Breast epithelium (tissue), 4 donors: ENCODE measurements at regions not wholly inside any gene's neighbourhood (a gene's known extent, or its start where the extent isn't known, plus 50 kb on each side); places are given as distances from the start of the nearest gene placed in this dataset.

ENCODE experiments used
- DNase-seq, 2 donors: peaks; one replicate each; pipeline ENCODE4 v3.0.0-alpha.2; 2019; ENCODE audit warnings: low spot score in 2 of 2
- H3K27ac ChIP-seq, 2 donors: fragments of 200-600 bp; sonication (generic) in 1 of 2; one replicate each; pipeline ENCODE4 v1.5.1; 2016 to 2019; ENCODE audit warnings: mild to moderate bottlenecking in 1 of 2
- H3K27me3 ChIP-seq, 2 donors: fragments of 200-600 bp; sonication (generic) in 1 of 2; one replicate each; pipeline versions ENCODE4 v1.5.1 to v1.6.0; 2017 to 2019; ENCODE audit warnings: control low read depth in 1 of 2, mild to moderate bottlenecking in 1 of 2
- H3K36me3 ChIP-seq: fragments of 200-600 bp; one replicate; pipeline ENCODE4 v1.5.1; 2019
- H3K4me1 ChIP-seq, 2 donors: fragments of 200-600 bp; sonication (generic); one replicate each; pipeline ENCODE4 v1.5.1; 2016 to 2019; ENCODE audit warnings: control low read depth in 1 of 2
- H3K4me3 ChIP-seq, 3 donors: fragments of 200-600 bp; sonication (generic); 1 replicate in 2 of 3; 2 replicates in 1 of 3; pipeline ENCODE4 v1.5.1; 2016 to 2019; ENCODE audit warnings: mild to moderate bottlenecking in 3 of 3, moderate library complexity in 2 of 3
- H3K9me3 ChIP-seq, 2 donors: fragments of 200-600 bp; sonication (generic) in 1 of 2; one replicate each; pipeline ENCODE4 v1.5.1; 2016 to 2019; ENCODE audit warnings: control low read depth in 1 of 2
- CTCF ChIP-seq, 3 donors: fragments of 450-650 bp; IDR thresholded peaks; one replicate each; pipeline ENCODE4 v1.5.1; 2016 to 2017; ENCODE audit warnings: antibody characterized with exemption in 3 of 3, mild to moderate bottlenecking in 3 of 3, moderate library complexity in 3 of 3
- POLR2A ChIP-seq: fragments of 450-650 bp; IDR thresholded peaks from one replicate; pipeline ENCODE4 v1.6.1; 2016; ENCODE audit warnings: antibody characterized with exemption, mild to moderate bottlenecking, moderate library complexity
- POLR2AphosphoS5 ChIP-seq, 3 donors: sonication (generic); formaldehyde crosslinking; IDR thresholded peaks; one replicate each; pipeline ENCODE4 v1.6.1; 2017; ENCODE audit warnings: antibody characterized with exemption in 3 of 3
- intact Hi-C: fragments of 100-400 bp; cut with DNase I; formaldehyde crosslinking; loops from one replicate; pipeline ENCODE4 v1.15.1; 2023; ENCODE audit warnings: low total_unique reads

DNA sequence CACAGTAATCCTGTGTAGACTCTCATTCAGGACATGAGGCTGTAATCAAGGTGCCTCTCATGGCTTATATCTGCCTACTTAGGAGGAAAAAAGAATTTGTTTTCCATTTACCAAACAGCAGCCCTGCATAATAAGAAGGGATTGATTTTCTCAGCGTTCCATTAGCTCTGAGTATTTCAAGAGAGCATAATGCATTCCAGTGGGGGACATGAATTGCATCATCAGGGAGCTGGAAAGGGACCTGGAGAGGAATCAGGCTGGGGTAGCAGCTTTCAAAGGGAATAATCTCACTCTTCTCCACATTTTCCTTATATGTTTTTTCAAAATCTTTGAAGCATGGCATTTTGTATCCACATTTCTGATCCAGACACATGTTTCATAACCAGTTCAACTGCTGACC is 150.6 kb upstream of the ANKRD28 start:
- Histone ChIP-seq H3K9me3 (no peaks in the 10 kb centered on the region), H3K27ac (no peak overlapping the region), H3K4me1 (no peaks in the 10 kb centered on the region), H3K4me3 (no peak overlapping the region), H3K27me3 (no peaks in the 10 kb centered on the region), H3K36me3 (no peaks in the 10 kb centered on the region)
- TF ChIP-seq CTCF (IDR thresholded peaks at IDR 0.05) (no peak), POLR2A (no peak), POLR2AphosphoS5 (IDR thresholded peaks at IDR 0.05) (no peak)
- intact Hi-C loops, result no loop called here
- no peak for DNase-seq

- no peak for DNase-seq
- H3K4me1 ChIP-seq, result no peaks in the 10 kb centered on the region
- intact Hi-C loops, result no loop called here
- no peak overlapping the region for H3K4me3 ChIP-seq
- H3K27me3 ChIP-seq, result no peaks in the 10 kb centered on the region
- H3K9me3 ChIP-seq, result no peaks in the 10 kb centered on the region
- H3K27ac ChIP-seq, result no peak overlapping the region
- H3K36me3 ChIP-seq, result no peaks in the 10 kb centered on the region
- no peak for TF ChIP-seq CTCF (IDR thresholded peaks at IDR 0.05)
These were observed 154.9 kb upstream of the ANKRD28 start for GRCh38 chr3:15952543-15953175.

- intact Hi-C loops, result no loop called here
These were observed 156.1 kb upstream of the ANKRD28 start for GRCh38 chr3:15953841-15954240.

GRCh38 chr3:15955968-15956367 is 158.2 kb upstream of the ANKRD28 start:
- Histone ChIP-seq H3K4me1 (no peaks in the 10 kb centered on the region), H3K27me3 (no peaks in the 10 kb centered on the region), H3K9me3 (no peaks in the 10 kb centered on the region), H3K27ac (no peak overlapping the region), H3K4me3 (no peak overlapping the region), H3K36me3 (no peaks in the 10 kb centered on the region)
- DNase-seq, result no peak
- TF ChIP-seq POLR2A (no peak), POLR2AphosphoS5 (IDR thresholded peaks at IDR 0.05) (no peak), CTCF (IDR thresholded peaks at IDR 0.05) (no peak)
- intact Hi-C loops, result no loop called here

More at GRCh38 chr3:15953841-15954240, 156.1 kb upstream of the ANKRD28 start:
- Histone ChIP-seq H3K4me3 (no peak overlapping the region), H3K36me3 (no peaks in the 10 kb centered on the region), H3K4me1 (no peaks in the 10 kb centered on the region), H3K27me3 (no peaks in the 10 kb centered on the region), H3K9me3 (no peaks in the 10 kb centered on the region), H3K27ac (no peak overlapping the region)
- no peak for DNase-seq
- TF ChIP-seq POLR2A, result no peak
- no peak for TF ChIP-seq CTCF (IDR thresholded peaks at IDR 0.05)
- TF ChIP-seq POLR2AphosphoS5 (IDR thresholded peaks at IDR 0.05), result no peak

DNA sequence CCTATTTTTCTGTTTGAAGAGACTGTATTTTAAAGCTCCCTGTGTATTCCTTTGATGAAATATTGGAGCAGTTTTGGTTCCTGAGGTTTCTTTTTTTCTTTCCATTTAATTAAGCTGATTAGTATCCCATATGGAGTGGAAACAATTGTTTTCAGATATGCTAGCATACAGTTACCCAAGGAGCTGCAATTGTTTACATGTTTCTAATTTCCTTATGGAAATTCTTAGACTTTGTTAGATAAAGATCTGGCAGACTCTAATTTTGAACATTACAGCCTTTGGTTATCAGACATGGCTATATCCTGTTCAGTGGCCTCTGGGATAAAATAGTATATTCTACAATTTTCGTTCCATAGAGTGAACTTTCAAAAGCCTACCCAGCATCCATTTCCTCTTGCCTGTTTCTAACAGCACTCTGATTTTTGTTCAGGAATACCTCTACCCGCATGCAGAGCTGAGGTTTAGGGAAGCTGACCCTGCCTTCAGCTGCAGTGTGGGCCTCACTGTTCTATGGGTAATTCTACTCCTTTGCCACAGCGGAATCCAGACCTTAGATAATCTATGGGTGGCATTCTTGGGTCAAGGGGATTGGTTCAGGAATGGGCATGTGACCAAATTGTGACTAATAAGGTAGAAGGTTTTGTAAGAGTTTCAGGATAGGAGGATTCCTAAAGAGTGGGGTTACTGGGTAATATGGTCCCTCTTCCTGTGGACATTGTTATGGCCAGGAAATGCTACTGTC is 161.1 kb upstream of the ANKRD28 start:
- no peaks in the 10 kb centered on the region for H3K27me3 ChIP-seq
- no peak for TF ChIP-seq CTCF (IDR thresholded peaks at IDR 0.05)
- TF ChIP-seq POLR2AphosphoS5 (IDR thresholded peaks at IDR 0.05), result no peak
- no peak for TF ChIP-seq POLR2A
- H3K27ac ChIP-seq, result no peak overlapping the region
- no peak for DNase-seq
- no peaks in the 10 kb centered on the region for H3K36me3 ChIP-seq
- no peak overlapping the region for H3K4me3 ChIP-seq
- no peaks in the 10 kb centered on the region for H3K9me3 ChIP-seq
- intact Hi-C loops, result no loop called here
- no peaks in the 10 kb centered on the region for H3K4me1 ChIP-seq
